Endothelial cell of umbilical vein (primary cell): ENCODE measurements at regions not wholly inside any gene's neighbourhood (a gene's known extent, or its start where the extent isn't known, plus 50 kb on each side); places are given as distances from the start of the nearest gene placed in this dataset.
"Not testable (repeated sequence)": the region's sequence is repeated elsewhere in the genome, so short reads cannot be mapped to it uniquely, and the experiment has no call there.

ENCODE experiments used
- BruUV-seq: library from RNA; stranded (reverse); fragments of 400-500 nt; replicated peaks from 2 replicates; lab custom pipeline; 2021; lab: Mats Ljungman, UMichigan
- CTCF ChIA-PET: fragments of 300-600, 350-600 bp; sonication (Branson Sonifier 250); formaldehyde crosslinking; loops from one replicate; lab custom pipeline; 2021; ENCODE audit warnings: antibody characterized with exemption, inconsistent platforms; lab: Charles Lee
- POLR2A ChIA-PET: fragments of 300-600, 350-600 bp; sonication (Branson Sonifier 250); formaldehyde crosslinking; loops from one replicate; lab custom pipeline; 2021; ENCODE audit warnings: antibody characterized with exemption, inconsistent platforms; lab: Charles Lee
- DNase-seq: peaks from one replicate; pipeline ENCODE4 v3.0.0-alpha.2; 2011; ENCODE audit warnings: low read depth, low spot score
- FAIRE-seq: peaks from 2 replicates; lab custom pipeline; 2011; peaks lifted over from hg19 to GRCh38; lab: Jason Lieb, UNC
- H2AFZ ChIP-seq: 2 replicates; pipeline ENCODE4 v1.6.0; 2012; ENCODE audit warnings: low read depth, low read length, control low read depth, inconsistent platforms
- H3K27ac ChIP-seq: 2 replicates; pipeline ENCODE4 v1.5.1; 2011; ENCODE audit warnings: low read depth, mild to moderate bottlenecking, control low read depth, low read length, moderate library complexity; ENCODE audit not compliant: insufficient read depth
- H3K27me3 ChIP-seq, 2 experiments: 2 replicates each; pipeline versions ENCODE4 v1.6.0 to v1.6.1; 2011; ENCODE audit warnings: low read length in 2 of 2, mixed read lengths in 1 of 2; ENCODE audit not compliant: control insufficient read depth in 2 of 2, insufficient read depth in 2 of 2
- H3K36me3 ChIP-seq, 2 experiments: 2 replicates in 1 of 2; 3 replicates in 1 of 2; pipeline ENCODE4 v1.5.1; 2011; ENCODE audit warnings: low read length in 2 of 2, mild to moderate bottlenecking in 1 of 2, moderate library complexity in 1 of 2; ENCODE audit not compliant: control insufficient read depth in 2 of 2, insufficient read depth in 2 of 2; ENCODE audit errors: extremely low read depth in 1 of 2
- H3K4me1 ChIP-seq: 3 replicates; pipeline ENCODE4 v1.5.1; 2011; ENCODE audit warnings: mild to moderate bottlenecking, low read length; ENCODE audit not compliant: control insufficient read depth, insufficient read depth; ENCODE audit errors: extremely low read depth
- H3K4me2 ChIP-seq: 2 replicates; pipeline ENCODE4 v1.6.1; 2011; ENCODE audit warnings: low read length, control low read depth, mixed read lengths; ENCODE audit not compliant: insufficient read depth
- H3K4me3 ChIP-seq, 3 experiments: fragments of 200-600 bp in 1 of 3; sonication (generic), shearing (Covaris generic) in 1 of 3; replicated peaks in 1 of 3; 2 replicates each; pipeline ENCODE4 v1.5.1; 2011 to 2016; ENCODE audit warnings: control low read depth in 3 of 3, low read length in 3 of 3, mild to moderate bottlenecking in 2 of 3, inconsistent platforms in 1 of 3, low read depth in 1 of 3, moderate library complexity in 1 of 3; ENCODE audit not compliant: insufficient read depth in 1 of 3
- H3K79me2 ChIP-seq: 2 replicates; pipeline ENCODE4 v1.6.0; 2012; ENCODE audit warnings: low read length, inconsistent platforms; ENCODE audit not compliant: control insufficient read depth, insufficient read depth
- H3K9ac ChIP-seq: replicated peaks from 2 replicates; pipeline ENCODE3; 2011; ENCODE audit warnings: low read length, control low read depth; ENCODE audit not compliant: insufficient read depth; ENCODE audit errors: extremely low read depth
- H3K9me1 ChIP-seq: replicated peaks from 3 replicates; pipeline ENCODE4 v1.6.0; 2011; ENCODE audit warnings: mild to moderate bottlenecking, low read length; ENCODE audit not compliant: control insufficient read depth, insufficient read depth; ENCODE audit errors: extremely low read depth
- H3K9me3 ChIP-seq: replicated peaks from 2 replicates; pipeline ENCODE4 v1.5.1; 2012; ENCODE audit warnings: low read length, inconsistent platforms; ENCODE audit not compliant: control insufficient read depth, insufficient read depth
- H4K20me1 ChIP-seq: replicated peaks from 2 replicates; pipeline ENCODE3; 2011; ENCODE audit warnings: mild to moderate bottlenecking, low read length; ENCODE audit not compliant: control insufficient read depth, insufficient read depth; ENCODE audit errors: extremely low read depth
- CTCF ChIP-seq, 2 donors: IDR thresholded peaks; 1 replicate in 1 of 2; 2 replicates in 1 of 2; pipeline ENCODE4 v1.5.1; 2011; ENCODE audit warnings: low read length in 2 of 2, mild to moderate bottlenecking in 2 of 2, moderate library complexity in 2 of 2, control low read depth in 1 of 2, inconsistent platforms in 1 of 2, low read depth in 1 of 2; ENCODE audit not compliant: insufficient read depth in 1 of 2; ENCODE audit errors: extremely low read depth in 1 of 2
- EZH2 ChIP-seq: IDR thresholded peaks from 2 replicates; pipeline ENCODE4 v1.6.1; 2012; ENCODE audit warnings: borderline replicate concordance, low read depth, mild to moderate bottlenecking, moderate library complexity, low read length, inconsistent platforms; ENCODE audit not compliant: severe bottlenecking
- FOS ChIP-seq: IDR thresholded peaks from 2 replicates; pipeline ENCODE4 v1.6.1; 2011; ENCODE audit warnings: mild to moderate bottlenecking, low read length, moderate library complexity, borderline replicate concordance; ENCODE audit not compliant: insufficient read depth
- GATA2 ChIP-seq: IDR thresholded peaks from 2 replicates; pipeline ENCODE4 v1.7.0; 2011; ENCODE audit warnings: low read depth, mild to moderate bottlenecking, moderate library complexity, mixed read lengths, low read length; ENCODE audit not compliant: insufficient read length, insufficient read depth
- JUN ChIP-seq: IDR thresholded peaks from 2 replicates; pipeline ENCODE4 v1.6.1; 2011; ENCODE audit warnings: borderline replicate concordance, low read depth; ENCODE audit not compliant: insufficient read length, insufficient read depth
- MAX ChIP-seq: IDR thresholded peaks from 2 replicates; pipeline ENCODE4 v1.6.1; 2011; ENCODE audit not compliant: insufficient read depth, insufficient read length
- MYC ChIP-seq: IDR thresholded peaks from one replicate; pipeline ENCODE4 v1.6.1; 2011; ENCODE audit warnings: mild to moderate bottlenecking, low read depth, low read length
- POLR2A ChIP-seq: IDR thresholded peaks from 2 replicates; pipeline ENCODE4 v1.6.1; 2012; ENCODE audit warnings: low read depth, mild to moderate bottlenecking, control low read depth, low read length
- POLR2AphosphoS5 ChIP-seq: IDR thresholded peaks from 2 replicates; pipeline ENCODE4 v1.6.1; 2012; ENCODE audit warnings: low read depth, mild to moderate bottlenecking, control low read depth, low read length, moderate library complexity; ENCODE audit not compliant: insufficient read depth
- dilution Hi-C: fragments of 300-500 bp; cut with MboI; formaldehyde crosslinking; loops from one replicate; pipeline ENCODE4 v1.15.0; 2019; ENCODE audit warnings: low sequenced_read_pairs; ENCODE audit not compliant: extremely low pct_ligation_motif_present
- intact Hi-C: fragments of 100-400 bp; cut with micrococcal nuclease; formaldehyde crosslinking; loops from one replicate; pipeline ENCODE4 v1.10.0; 2022

- no peaks in the 10 kb centered on the region for H3K9me3 ChIP-seq
- BruUV-seq, result no TSS peak
- no peak overlapping the region for H3K4me2 ChIP-seq
- intact Hi-C loops (no loop called here), dilution Hi-C loops (no loop called here)
- CTCF ChIA-PET, result no interaction called here
- H3K36me3 ChIP-seq, result no peaks in the 10 kb centered on the region
- H3K4me1 ChIP-seq, result peaks cover 7% of the 10 kb centered on the region
- no peak for FAIRE-seq
- H3K9ac ChIP-seq, result no peak overlapping the region
- no peak for DNase-seq
- H3K27me3 ChIP-seq, result no peaks in the 10 kb centered on the region
- POLR2A ChIA-PET, result no interaction called here
- no peak overlapping the region for H2AFZ ChIP-seq
- H3K4me3 ChIP-seq, result no peak overlapping the region
- TF ChIP-seq JUN (no peak), MAX (no peak), MYC (no peak), FOS (no peak), CTCF (IDR thresholded peaks at IDR 0.05; ENCODE audit: extremely low read depth in 1 of 2, insufficient read depth in 1 of 2, low read depth in 1 of 2, low read length in 2 of 2) (no peak), EZH2 (no peak), POLR2A (no peak), GATA2 (no peak), POLR2AphosphoS5 (no peak)
- H3K9me1 ChIP-seq, result no peaks in the 10 kb centered on the region
- no peak overlapping the region for H3K27ac ChIP-seq
- no peaks in the 10 kb centered on the region for H4K20me1 ChIP-seq
- no peaks in the 10 kb centered on the region for H3K79me2 ChIP-seq
Measured at GRCh38 chr1:60251426-60251825, 177.9 kb upstream of the C1orf87 start.

GRCh38 chr1:60247467-60247866 is 173.9 kb upstream of the C1orf87 start:
- CTCF ChIA-PET, intact Hi-C loops, H3K9ac ChIP-seq, H3K27me3 ChIP-seq, H2AFZ ChIP-seq, H3K36me3 ChIP-seq, H4K20me1 ChIP-seq, DNase-seq, H3K27ac ChIP-seq, H3K9me3 ChIP-seq, BruUV-seq, POLR2A ChIA-PET, dilution Hi-C loops, H3K4me1 ChIP-seq, H3K79me2 ChIP-seq, FAIRE-seq, H3K4me2 ChIP-seq, H3K9me1 ChIP-seq, H3K4me3 ChIP-seq: not testable (repeated sequence)
